ENCODE measurements at regions not wholly inside any gene's neighbourhood (a gene's known extent, or its start where the extent isn't known, plus 50 kb on each side); places are given as distances from the start of the nearest gene placed in this dataset.

DNA sequence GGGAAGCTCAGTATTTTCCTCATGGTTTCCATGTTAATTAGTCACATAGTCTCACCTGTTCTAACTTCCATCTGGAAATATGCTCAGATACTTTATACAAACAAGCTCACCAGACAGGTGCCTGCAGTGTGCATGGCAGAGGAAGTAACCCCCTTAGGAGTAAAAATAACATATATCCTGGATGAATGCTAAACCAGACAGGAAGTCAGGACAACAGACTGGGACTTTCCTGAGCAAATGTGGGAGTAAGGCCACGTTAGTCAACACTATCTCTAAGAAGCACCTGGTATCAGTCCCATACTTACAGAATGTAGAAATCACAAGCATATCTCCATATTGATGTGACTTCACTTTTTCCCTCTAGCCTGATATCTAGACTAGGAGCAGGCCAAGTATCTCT lies 128.4 kb downstream of the SEC61B start:
- H3K9me3 Mint-ChIP-seq = no peaks in the 10 kb centered on the region
- no peaks in the 10 kb centered on the region for H3K27me3 Mint-ChIP-seq (ENCODE audit: insufficient read depth)
- no peak overlapping the region for H3K27ac Mint-ChIP-seq
- H3K36me3 Mint-ChIP-seq (ENCODE audit: low read depth) = no peaks in the 10 kb centered on the region
- no peak for DNase-seq
- no peak overlapping the region for H3K4me3 Mint-ChIP-seq
- H3K4me1 Mint-ChIP-seq (ENCODE audit: low read depth) = peaks cover 56% of the 10 kb centered on the region
- TF ChIP-seq, protein P1, sequence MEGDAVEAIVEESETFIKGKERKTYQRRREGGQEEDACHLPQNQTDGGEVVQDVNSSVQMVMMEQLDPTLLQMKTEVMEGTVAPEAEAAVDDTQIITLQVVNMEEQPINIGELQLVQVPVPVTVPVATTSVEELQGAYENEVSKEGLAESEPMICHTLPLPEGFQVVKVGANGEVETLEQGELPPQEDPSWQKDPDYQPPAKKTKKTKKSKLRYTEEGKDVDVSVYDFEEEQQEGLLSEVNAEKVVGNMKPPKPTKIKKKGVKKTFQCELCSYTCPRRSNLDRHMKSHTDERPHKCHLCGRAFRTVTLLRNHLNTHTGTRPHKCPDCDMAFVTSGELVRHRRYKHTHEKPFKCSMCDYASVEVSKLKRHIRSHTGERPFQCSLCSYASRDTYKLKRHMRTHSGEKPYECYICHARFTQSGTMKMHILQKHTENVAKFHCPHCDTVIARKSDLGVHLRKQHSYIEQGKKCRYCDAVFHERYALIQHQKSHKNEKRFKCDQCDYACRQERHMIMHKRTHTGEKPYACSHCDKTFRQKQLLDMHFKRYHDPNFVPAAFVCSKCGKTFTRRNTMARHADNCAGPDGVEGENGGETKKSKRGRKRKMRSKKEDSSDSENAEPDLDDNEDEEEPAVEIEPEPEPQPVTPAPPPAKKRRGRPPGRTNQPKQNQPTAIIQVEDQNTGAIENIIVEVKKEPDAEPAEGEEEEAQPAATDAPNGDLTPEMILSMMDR (IDR thresholded peaks at IDR 0.05) = no peak

DNA sequence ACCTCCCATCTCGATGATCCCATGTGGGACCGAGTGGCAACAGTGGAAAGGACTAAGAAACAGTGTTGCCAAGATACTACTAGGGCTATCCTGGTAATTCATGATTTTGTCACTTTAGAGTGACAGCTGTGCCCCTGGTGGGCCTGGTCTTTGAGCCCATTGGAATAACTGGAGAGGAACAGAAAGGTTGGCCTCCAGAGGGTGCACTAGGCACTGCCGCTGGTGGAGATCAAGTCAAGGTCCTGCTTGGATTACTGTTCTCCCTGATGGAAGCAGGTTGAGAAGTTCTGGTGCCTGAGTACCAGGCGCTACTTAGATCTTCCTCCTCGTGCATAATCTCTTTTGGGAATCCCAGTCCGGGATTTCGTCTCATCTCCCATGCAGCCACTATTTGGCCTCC lies 129.6 kb downstream of the SEC61B start:
- Mint-ChIP-seq H3K4me1 (ENCODE audit: low read depth) (peaks cover 49% of the 10 kb centered on the region), H3K27me3 (ENCODE audit: insufficient read depth) (peaks cover 3% of the 10 kb centered on the region; the same call in 1 of the 2 replicates), H3K4me3 (no peak overlapping the region), H3K36me3 (ENCODE audit: low read depth) (no peaks in the 10 kb centered on the region), H3K9me3 (no peaks in the 10 kb centered on the region), H3K27ac (no peak overlapping the region)
- TF ChIP-seq, protein P1 (IDR thresholded peaks at IDR 0.05) = peak; percentile 38; the same call in 1 of the 2 replicates
- no peak for DNase-seq

DNA sequence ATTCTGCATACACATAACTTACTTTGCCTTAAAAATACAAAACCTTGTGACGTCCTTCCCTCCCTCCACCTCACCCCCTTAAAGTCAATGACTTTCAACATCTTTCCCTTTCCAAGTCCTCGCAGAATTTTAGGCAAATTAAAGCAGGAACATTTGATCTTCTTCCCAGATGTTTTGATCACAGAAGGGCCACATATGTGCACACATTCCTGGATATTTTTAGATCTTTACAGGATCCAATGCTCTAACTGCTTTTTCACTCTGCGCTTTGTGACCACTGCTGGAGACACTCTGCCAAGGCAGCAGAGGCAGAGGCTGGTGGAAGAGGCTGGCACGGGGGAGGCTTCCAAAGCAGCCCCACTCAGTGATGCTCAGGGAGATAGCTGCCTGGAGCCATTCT lies 130.7 kb downstream of the SEC61B start:
- H3K27ac Mint-ChIP-seq = peak overlapping the region; percentile 86

DNA sequence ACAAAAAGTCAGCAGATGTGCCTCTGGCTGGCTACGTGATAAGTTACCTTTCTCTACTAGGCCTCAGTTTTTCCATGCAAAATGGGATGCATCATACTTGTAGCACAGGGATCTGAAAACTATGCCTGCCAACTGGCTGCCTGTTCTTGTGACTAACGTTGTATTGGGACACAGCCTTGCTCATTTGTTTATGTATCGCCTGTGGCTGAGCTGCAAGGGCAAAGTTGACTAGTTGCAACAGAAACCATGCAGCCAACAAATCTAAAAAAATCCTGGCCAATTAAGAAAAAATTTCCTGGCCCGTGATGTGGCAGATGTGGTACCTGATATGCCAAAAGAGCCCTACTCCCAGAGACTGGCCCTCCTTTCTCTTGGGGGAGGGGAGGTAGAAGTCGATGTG lies 131.3 kb downstream of the SEC61B start:
- Mint-ChIP-seq H3K9me3 (no peaks in the 10 kb centered on the region), H3K27ac (peak overlapping the region; percentile 86)
- peak; percentile 98 for DNase-seq

More for the DNA sequence above, 130.7 kb downstream of the SEC61B start:
- Mint-ChIP-seq H3K27me3 (ENCODE audit: insufficient read depth) (peaks cover 3% of the 10 kb centered on the region; the same call in 1 of the 2 replicates), H3K36me3 (ENCODE audit: low read depth) (no peaks in the 10 kb centered on the region), H3K4me1 (ENCODE audit: low read depth) (peaks cover 41% of the 10 kb centered on the region), H3K4me3 (peak overlapping the region; percentile 55), H3K9me3 (no peaks in the 10 kb centered on the region)
- TF ChIP-seq, protein P1 (IDR thresholded peaks at IDR 0.05) = no peak
- DNase-seq = no peak

DNA sequence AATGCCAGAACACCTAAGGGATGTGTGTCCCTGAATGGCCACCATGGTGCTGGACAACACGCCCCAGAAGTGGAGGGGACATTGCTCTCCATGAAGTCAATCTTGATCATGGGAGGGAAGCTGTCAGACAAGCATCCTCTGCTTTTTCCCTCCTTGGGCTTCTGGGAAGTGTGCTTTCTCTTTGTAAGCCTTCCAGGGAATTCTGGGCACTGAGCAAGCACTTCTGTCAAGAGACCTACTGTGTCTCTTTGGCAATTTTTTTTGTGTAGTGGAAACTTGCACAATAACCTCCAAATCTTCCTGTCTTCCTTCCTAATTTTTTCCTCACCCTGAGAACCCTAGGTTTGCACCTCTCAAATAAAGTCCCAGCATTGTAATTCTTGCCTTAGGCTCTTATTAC lies 132.0 kb downstream of the SEC61B start:
- Mint-ChIP-seq H3K9me3 (no peaks in the 10 kb centered on the region), H3K4me1 (ENCODE audit: low read depth) (peaks cover 36% of the 10 kb centered on the region), H3K36me3 (ENCODE audit: low read depth) (no peaks in the 10 kb centered on the region), H3K27ac (peak overlapping the region; percentile 86), H3K4me3 (peak overlapping the region; percentile 33; the same call in 1 of the 2 replicates), H3K27me3 (ENCODE audit: insufficient read depth) (peaks cover 3% of the 10 kb centered on the region; the same call in 1 of the 2 replicates)
- TF ChIP-seq, protein P1 (IDR thresholded peaks at IDR 0.05) = no peak
- DNase-seq = no peak

More for the DNA sequence above, 131.3 kb downstream of the SEC61B start:
- H3K4me1 Mint-ChIP-seq (ENCODE audit: low read depth) = peaks cover 37% of the 10 kb centered on the region
- peak overlapping the region; percentile 55 for H3K4me3 Mint-ChIP-seq
- no peaks in the 10 kb centered on the region for H3K36me3 Mint-ChIP-seq (ENCODE audit: low read depth)
- H3K27me3 Mint-ChIP-seq (ENCODE audit: insufficient read depth) = peaks cover 3% of the 10 kb centered on the region; the same call in 1 of the 2 replicates
- TF ChIP-seq, protein P1 (IDR thresholded peaks at IDR 0.05) = no peak
